ENCODE measurements at regions not wholly inside any gene's neighbourhood (a gene's known extent, or its start where the extent isn't known, plus 50 kb on each side); places are given as distances from the start of the nearest gene placed in this dataset.
"Not testable (repeated sequence)": the region's sequence is repeated elsewhere in the genome, so short reads cannot be mapped to it uniquely, and the experiment has no call there.

DNA sequence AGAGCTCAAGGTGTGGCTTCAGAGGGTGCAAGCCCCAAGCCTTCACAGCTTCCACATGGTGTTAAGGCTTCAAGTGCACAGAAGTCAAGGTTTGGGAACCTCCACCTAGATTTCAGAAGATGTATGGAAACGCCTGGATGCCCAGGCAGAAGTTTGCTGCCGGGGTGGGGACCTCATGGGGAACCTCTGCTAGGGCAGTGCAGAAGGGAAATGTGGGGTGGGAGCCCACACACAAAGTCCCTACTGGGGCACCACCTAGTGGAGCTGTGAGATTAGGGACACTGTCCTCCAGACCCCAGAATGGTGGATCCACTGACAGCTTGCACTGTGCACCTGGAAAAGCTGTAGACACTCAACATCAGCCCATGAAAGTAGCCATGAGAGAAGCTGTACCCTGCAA is 99.6 kb upstream of the CLEC14A start:
- TF ChIP-seq, protein P1, sequence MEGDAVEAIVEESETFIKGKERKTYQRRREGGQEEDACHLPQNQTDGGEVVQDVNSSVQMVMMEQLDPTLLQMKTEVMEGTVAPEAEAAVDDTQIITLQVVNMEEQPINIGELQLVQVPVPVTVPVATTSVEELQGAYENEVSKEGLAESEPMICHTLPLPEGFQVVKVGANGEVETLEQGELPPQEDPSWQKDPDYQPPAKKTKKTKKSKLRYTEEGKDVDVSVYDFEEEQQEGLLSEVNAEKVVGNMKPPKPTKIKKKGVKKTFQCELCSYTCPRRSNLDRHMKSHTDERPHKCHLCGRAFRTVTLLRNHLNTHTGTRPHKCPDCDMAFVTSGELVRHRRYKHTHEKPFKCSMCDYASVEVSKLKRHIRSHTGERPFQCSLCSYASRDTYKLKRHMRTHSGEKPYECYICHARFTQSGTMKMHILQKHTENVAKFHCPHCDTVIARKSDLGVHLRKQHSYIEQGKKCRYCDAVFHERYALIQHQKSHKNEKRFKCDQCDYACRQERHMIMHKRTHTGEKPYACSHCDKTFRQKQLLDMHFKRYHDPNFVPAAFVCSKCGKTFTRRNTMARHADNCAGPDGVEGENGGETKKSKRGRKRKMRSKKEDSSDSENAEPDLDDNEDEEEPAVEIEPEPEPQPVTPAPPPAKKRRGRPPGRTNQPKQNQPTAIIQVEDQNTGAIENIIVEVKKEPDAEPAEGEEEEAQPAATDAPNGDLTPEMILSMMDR (IDR thresholded peaks at IDR 0.05; ENCODE audit: low read depth, low read length), result not testable (repeated sequence)
- TF ChIP-seq EZH2phosphoT487 (IDR thresholded peaks at IDR 0.05; ENCODE audit: low read depth), result not testable (repeated sequence)

Data from OCI-LY3 (cell line).